ENCODE measurements at regions not wholly inside any gene's neighbourhood (a gene's known extent, or its start where the extent isn't known, plus 50 kb on each side); places are given as distances from the start of the nearest gene placed in this dataset.
"Not testable (repeated sequence)": the region's sequence is repeated elsewhere in the genome, so short reads cannot be mapped to it uniquely, and the experiment has no call there.

DNA sequence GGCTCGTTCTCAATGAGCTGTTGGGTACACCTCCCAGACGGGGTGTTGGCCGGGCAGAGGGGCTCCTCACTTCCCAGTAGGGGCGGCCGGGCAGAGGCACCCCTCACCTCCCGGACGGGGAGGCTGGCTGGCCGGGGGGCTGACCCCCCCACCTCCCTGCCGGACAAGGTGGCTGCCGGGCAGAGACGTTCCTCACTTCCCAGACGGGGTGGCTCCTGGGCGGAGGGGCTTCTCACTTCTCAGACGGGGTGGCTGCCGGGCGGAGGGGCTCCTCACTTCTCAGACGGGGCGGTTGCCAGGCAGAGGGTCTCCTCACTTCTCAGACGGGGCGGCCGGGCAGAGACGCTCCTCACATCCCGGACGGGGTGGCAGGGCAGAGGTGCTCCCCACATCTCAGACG is 160.7 kb downstream of the POTEC start:
- TF ChIP-seq EZH2 (IDR thresholded peaks at IDR 0.05; ENCODE audit: insufficient read depth, poor library complexity, severe bottlenecking); EZH2phosphoT487 (IDR thresholded peaks at IDR 0.05; ENCODE audit: insufficient read depth, low read depth): not testable (repeated sequence)

Measured in GM23248 (cell line).